Esophagus muscularis mucosa (tissue), 4 donors: ENCODE measurements at regions not wholly inside any gene's neighbourhood (a gene's known extent, or its start where the extent isn't known, plus 50 kb on each side); places are given as distances from the start of the nearest gene placed in this dataset.
"Not testable (repeated sequence)": the region's sequence is repeated elsewhere in the genome, so short reads cannot be mapped to it uniquely, and the experiment has no call there.

Source experiments
- DNase-seq: peaks from one replicate; pipeline ENCODE4 v3.0.0-alpha.2; 2017; ENCODE audit errors: extremely low spot score
- H3K27ac ChIP-seq, 4 donors: fragments of 200-600 bp; sonication (generic); replicated peaks in 1 of 4; 1 replicate in 3 of 4; 2 replicates in 1 of 4; pipeline ENCODE4 v1.5.1; 2016 to 2019; ENCODE audit warnings: mild to moderate bottlenecking in 1 of 4
- H3K27me3 ChIP-seq, 4 donors: fragments of 200-600 bp; sonication (generic); one replicate each; pipeline versions ENCODE4 v1.5.1 to v1.6.0; 2016 to 2019
- H3K36me3 ChIP-seq, 4 donors: fragments of 200-600 bp; sonication (generic); one replicate each; pipeline ENCODE4 v1.5.1; 2016 to 2019
- H3K4me1 ChIP-seq, 4 donors: fragments of 200-600 bp; sonication (generic); one replicate each; pipeline ENCODE4 v1.5.1; 2016 to 2019
- H3K4me3 ChIP-seq, 4 donors: fragments of 200-600 bp; sonication (generic); 1 replicate in 2 of 4; 2 replicates in 2 of 4; pipeline ENCODE4 v1.5.1; 2016 to 2019; ENCODE audit warnings: mild to moderate bottlenecking in 4 of 4, moderate library complexity in 1 of 4
- H3K9me3 ChIP-seq, 4 donors: fragments of 200-600 bp; sonication (generic); 1 replicate in 3 of 4; 2 replicates in 1 of 4; pipeline ENCODE4 v1.5.1; 2016 to 2019
- CTCF ChIP-seq, 3 experiments: fragments of 200-600 bp in 2 of 3; fragments of 450-650 bp in 1 of 3; sonication (generic) in 2 of 3; IDR thresholded peaks; one replicate each; pipeline ENCODE4 v1.5.1; 2017 to 2019; ENCODE audit warnings: antibody characterized with exemption in 3 of 3, mild to moderate bottlenecking in 2 of 3, moderate library complexity in 1 of 3
- EP300 ChIP-seq: sonication (generic); formaldehyde crosslinking; IDR thresholded peaks from one replicate; pipeline ENCODE4 v1.6.1; 2017; ENCODE audit warnings: antibody characterized with exemption
- POLR2A ChIP-seq: fragments of 450-650 bp; IDR thresholded peaks from one replicate; pipeline ENCODE4 v1.6.1; 2017; ENCODE audit warnings: antibody characterized with exemption, moderate library complexity, mild to moderate bottlenecking, low read depth
- POLR2AphosphoS5 ChIP-seq, 2 donors: sonication (generic); formaldehyde crosslinking; IDR thresholded peaks; one replicate each; pipeline ENCODE4 v1.6.1; 2017; ENCODE audit warnings: antibody characterized with exemption in 2 of 2
- WGBS: methylation state at CpG from one replicate; pipeline ENCODE4 v1.1.5; 2018; 5-methylcytosine and 5-hydroxymethylcytosine counted together
- intact Hi-C: fragments of 100-400 bp; cut with DNase I; formaldehyde crosslinking; loops from one replicate; pipeline ENCODE4 v1.15.1; 2023

GRCh38 chr12:20154052-20154451, 214.3 kb upstream of the PDE3A start:
- Histone ChIP-seq H3K9me3 (no peaks in the 10 kb centered on the region), H3K27me3 (no peaks in the 10 kb centered on the region), H3K27ac (no peak overlapping the region), H3K4me3 (no peak overlapping the region), H3K36me3 (no peaks in the 10 kb centered on the region), H3K4me1 (peaks cover 0 to 7% (median 3%) of the 10 kb centered on the region in 4 donors)
- no peak for TF ChIP-seq POLR2AphosphoS5 (IDR thresholded peaks at IDR 0.05)
- no peak for TF ChIP-seq CTCF (IDR thresholded peaks at IDR 0.05)
- DNase-seq: no peak
- 89% methylated on average over 1 of the region's 1 CpG for WGBS
- intact Hi-C loops: no loop called here

- Histone ChIP-seq H3K27me3 (no peaks in the 10 kb centered on the region), H3K4me1 (peaks cover 0 to 7% (median 3%) of the 10 kb centered on the region in 4 donors), H3K4me3 (no peak overlapping the region), H3K27ac (no peak overlapping the region), H3K36me3 (no peaks in the 10 kb centered on the region), H3K9me3 (no peaks in the 10 kb centered on the region)
- no peak for DNase-seq
- 64% methylated on average over 1 of the region's 1 CpG for WGBS
- TF ChIP-seq POLR2A (no peak), CTCF (IDR thresholded peaks at IDR 0.05) (no peak), EP300 (no peak), POLR2AphosphoS5 (IDR thresholded peaks at IDR 0.05) (no peak)
- intact Hi-C loops: no loop called here
Measured at GRCh38 chr12:20155374-20155773, 213.0 kb upstream of the PDE3A start.

- H3K4me1 ChIP-seq, H3K36me3 ChIP-seq, DNase-seq, intact Hi-C loops, H3K4me3 ChIP-seq, H3K27ac ChIP-seq, H3K27me3 ChIP-seq, H3K9me3 ChIP-seq: not testable (repeated sequence)
- 80% methylated on average over 2 of the region's 4 CpGs for WGBS
Measured at GRCh38 chr12:20160899-20161298, 207.4 kb upstream of the PDE3A start.

- no peak for TF ChIP-seq EP300
- no peak for TF ChIP-seq CTCF (IDR thresholded peaks at IDR 0.05)
- Histone ChIP-seq H3K4me3 (no peak overlapping the region), H3K4me1 (no peaks in the 10 kb centered on the region), H3K27ac (no peak overlapping the region), H3K9me3 (no peaks in the 10 kb centered on the region), H3K36me3 (no peaks in the 10 kb centered on the region), H3K27me3 (no peaks in the 10 kb centered on the region)
- WGBS: 94% methylated on average over 6 of the region's 9 CpGs
- no peak for DNase-seq
- intact Hi-C loops: no loop called here
Measured at GRCh38 chr12:20174528-20175175, 193.7 kb upstream of the PDE3A start.

- WGBS: 98% methylated on average over 3 of the region's 3 CpGs
- no peak overlapping the region for H3K4me3 ChIP-seq
- intact Hi-C loops: no loop called here
Measured at GRCh38 chr12:20175704-20176388, 192.5 kb upstream of the PDE3A start.

More at GRCh38 chr12:20175704-20176388, 192.5 kb upstream of the PDE3A start:
- no peak overlapping the region for H3K27ac ChIP-seq
- DNase-seq: no peak
- TF ChIP-seq EP300 (no peak), CTCF (IDR thresholded peaks at IDR 0.05) (no peak)
- no peaks in the 10 kb centered on the region for H3K36me3 ChIP-seq
- H3K27me3 ChIP-seq: no peaks in the 10 kb centered on the region
- H3K9me3 ChIP-seq: no peaks in the 10 kb centered on the region
- H3K4me1 ChIP-seq: no peaks in the 10 kb centered on the region
